GM18499 (cell line): ENCODE measurements at regions not wholly inside any gene's neighbourhood (a gene's known extent, or its start where the extent isn't known, plus 50 kb on each side); places are given as distances from the start of the nearest gene placed in this dataset.

Experiments
- ATAC-seq: cut with Tn5 transposase; IDR thresholded peaks from one replicate; pipeline ENCODE4 v1.9.1; 2021; ENCODE audit warnings: moderate number of reproducible peaks; ENCODE audit not compliant: insufficient read depth, unreplicated experiment

DNA sequence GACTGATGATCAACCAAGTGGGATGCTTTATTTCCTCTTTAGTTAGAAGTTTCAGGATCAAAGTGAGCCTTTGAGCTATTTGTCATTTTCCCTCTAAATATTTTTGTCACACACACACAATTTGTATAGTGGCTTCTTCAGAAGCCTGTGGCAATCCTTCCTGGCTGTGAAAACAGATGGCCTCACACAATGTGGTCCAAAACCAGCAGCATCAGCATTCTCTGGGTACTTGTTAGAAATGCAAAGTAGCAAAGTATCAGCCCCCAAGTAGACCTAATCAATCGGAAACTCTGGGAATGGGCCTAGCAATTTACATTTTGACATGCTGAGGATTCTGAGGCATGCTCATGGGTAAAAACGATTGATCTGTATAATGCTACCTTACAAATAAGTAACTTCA, 115.9 kb downstream of the PAX1 start:
- no peak for ATAC-seq

DNA sequence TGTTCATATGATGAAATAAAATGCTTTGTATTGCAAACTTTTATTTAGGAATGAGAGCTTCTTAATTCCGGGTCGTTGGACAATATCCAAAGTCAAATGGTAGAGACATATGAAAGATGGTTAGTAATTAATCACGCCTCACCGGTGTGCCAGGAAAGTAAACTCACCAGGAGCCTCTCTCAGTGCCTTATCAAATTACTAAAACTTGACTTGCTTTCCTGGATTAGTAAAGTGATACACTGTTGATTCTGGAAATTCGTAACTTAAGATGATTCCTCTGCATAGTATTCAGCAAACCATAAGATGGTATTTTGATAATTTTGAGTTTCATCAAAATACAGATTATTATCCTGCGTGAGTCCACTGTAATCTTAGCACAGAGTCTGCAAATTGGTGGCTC, 115.2 kb downstream of the PAX1 start:
- no peak for ATAC-seq

DNA sequence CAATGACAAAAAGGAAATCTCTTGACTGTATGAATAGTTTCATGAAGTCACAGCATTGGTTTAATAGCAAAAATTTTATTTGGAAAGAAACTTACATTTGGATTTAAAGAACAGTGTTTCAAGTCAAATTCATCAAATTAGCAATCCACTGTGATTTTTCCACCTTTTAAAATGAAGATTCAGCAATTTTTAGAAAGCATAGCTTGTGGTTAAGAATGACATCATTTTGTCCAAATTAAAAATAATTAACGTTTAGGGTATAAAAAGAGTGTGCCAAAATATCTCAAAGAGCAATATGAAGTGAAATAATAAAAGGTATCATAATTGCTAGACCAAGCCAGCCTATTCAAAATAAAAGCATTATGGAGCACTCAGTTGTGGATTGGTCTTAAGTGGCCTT, 114.6 kb downstream of the PAX1 start:
- no peak for ATAC-seq

DNA sequence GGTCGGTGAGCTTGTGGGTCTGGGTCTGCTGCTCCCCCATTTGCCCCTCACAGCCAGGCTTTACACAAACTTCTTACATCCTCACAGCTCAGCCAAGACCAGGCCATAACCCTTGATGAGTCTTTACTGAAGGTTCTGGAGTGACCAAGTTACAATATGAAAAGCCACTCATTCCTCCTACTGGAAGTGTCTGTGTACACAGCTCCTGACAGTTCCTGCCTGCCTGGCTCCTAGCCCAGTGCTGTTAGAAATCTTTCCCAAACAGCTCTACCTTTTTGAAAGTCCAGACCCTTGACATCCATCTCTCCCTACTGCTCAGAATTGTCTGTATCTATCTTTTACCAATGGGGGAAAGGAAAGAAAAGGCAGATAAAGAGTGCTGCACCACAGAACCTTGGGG, 106.9 kb downstream of the PAX1 start:
- ATAC-seq, result no peak

DNA sequence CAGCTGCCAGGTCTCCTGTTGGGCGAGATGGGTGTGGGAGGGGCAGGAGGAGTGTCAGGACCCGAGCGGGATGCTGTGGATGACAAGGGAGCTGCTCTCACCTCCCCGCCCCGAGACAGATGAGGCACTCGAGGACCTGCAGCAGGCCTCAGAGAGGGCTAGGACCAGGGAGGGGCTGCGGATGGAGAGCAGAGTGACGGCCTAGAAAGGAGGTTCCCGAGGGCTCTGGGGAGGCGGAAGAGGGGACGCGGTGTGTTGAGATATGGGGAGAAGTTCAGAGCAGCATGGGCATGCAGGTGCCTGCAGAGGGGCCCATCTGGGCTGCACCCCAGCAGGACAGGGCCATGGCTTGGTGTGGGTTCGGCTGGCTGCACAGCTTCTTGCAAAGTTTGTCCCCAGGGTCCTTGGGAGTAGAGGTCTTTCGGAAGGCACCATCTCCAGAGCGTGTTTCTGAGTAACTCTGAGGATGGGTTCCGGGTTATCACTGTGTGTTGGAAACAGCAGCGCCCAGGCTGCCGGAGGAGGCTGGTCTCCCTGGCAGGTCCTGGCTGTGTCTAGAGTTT, 104.6 kb downstream of the PAX1 start:
- ATAC-seq, result no peak

DNA sequence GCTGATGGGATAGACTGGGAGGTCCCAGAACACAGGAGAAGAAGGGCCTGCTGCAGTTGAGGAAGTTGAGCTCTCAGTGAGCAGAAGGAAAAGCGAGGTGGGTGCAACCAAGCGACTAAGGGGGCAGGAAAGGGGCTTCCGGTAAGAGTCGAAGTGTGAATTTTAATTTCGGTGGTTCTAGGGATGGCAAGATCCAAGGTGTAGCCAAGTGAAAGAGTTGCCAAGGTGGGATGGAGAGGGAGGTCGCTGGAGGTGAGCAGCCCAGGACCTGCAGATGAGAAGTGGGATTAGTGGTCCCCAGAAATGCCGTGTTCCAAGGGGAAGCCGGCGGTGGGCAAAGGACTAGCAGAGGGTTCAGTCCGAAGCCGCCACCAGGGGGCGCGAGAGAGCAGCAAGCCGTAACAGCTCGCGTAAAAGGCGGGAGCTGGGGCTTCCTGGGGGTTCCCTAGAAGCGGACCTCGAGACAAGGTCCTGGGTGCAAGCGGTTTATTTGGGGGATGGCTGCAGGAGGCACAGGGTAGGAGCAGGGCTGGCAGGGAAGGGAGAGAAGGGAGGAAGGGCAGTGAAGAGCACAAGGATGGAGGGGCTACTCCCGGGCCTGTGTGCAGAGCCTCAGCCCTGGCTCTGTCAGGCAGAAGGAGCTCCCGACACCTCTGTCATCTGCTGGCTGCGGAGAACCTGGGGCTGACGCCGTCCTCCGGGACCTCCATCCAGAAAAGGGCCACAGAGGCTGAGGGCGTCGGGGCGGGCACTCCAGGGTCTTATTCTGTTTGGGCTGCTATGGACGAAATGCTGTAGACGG, 103.6 kb downstream of the PAX1 start:
- ATAC-seq, result no peak

DNA sequence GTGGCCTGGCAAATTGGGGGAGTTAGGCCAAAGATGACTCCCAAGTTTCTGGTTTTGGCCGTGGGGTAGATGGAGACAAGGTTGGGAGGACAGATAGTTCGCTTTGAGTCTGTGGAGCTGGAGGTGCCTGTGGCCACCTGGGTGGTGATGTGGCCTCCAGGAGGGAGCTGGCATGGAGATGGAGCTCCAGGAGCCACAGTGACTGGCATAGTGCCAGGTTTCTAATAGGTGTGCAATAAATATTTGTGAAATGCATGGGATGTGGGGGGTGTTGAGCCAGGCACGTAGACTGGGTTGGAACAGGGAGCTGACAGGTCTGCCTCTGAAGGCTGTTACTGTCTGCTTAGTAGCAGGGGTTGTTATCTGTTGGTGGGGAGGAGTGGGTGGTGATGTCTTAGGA, 102.7 kb downstream of the PAX1 start:
- no peak for ATAC-seq

DNA sequence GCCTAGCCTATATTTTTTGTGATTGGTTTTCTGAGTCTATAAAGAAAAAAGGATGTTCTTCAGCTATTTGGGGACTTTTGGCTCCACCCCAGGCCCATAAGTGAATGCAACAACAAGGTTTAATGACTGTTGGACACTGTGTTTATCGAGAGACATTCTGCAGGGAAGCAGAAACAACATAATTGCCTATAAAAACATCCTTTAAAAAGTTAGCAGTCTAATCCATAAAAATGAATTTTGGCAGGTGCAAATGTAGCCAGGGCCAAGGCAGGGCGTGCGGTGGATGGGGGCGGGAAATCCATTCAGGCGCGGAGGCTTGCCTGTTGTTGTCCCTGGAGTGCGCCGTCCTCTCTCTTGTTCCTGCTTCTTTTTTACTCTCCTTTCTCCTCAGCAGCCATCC, 99.3 kb downstream of the PAX1 start:
- ATAC-seq, result no peak

DNA sequence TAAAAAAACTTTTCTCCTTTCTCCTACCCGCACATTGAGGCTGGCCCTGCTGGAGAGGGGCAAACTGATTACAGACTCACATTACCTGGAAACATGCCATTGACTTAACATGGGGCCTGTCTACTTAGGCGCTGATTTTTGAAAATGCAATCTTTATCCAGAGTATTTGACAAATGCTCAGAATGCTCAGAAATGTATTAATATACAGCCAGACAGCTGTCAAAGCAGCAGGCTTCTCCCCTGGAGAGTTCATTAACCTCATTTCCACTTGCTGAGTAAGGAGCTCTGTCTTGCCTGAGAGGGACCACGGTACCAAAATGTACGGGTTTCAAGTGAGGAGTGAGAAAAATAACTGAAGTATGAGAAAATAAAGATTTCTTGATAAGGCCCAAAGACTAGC, 95.7 kb downstream of the PAX1 start:
- no peak for ATAC-seq

DNA sequence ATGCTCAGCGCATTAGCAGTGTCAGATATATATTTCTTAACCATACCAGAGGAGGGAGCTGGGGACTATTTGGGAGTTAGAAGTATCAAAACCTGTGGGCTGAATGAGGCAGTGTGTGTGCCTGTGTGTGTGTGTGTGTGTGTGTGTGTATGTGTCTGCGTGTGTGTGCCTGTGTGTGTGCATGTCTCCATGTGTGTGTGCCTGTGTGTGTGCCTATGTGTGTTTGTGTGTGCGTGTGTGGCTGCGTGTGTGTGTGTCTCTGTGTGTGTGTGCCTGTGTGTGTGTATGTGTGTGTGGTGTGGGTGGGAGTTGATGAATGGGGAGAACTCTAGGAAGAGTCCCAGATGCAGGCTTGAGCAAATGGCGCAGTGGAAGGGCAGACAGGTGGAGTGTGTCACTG, 92.9 kb downstream of the PAX1 start:
- ATAC-seq, result no peak

DNA sequence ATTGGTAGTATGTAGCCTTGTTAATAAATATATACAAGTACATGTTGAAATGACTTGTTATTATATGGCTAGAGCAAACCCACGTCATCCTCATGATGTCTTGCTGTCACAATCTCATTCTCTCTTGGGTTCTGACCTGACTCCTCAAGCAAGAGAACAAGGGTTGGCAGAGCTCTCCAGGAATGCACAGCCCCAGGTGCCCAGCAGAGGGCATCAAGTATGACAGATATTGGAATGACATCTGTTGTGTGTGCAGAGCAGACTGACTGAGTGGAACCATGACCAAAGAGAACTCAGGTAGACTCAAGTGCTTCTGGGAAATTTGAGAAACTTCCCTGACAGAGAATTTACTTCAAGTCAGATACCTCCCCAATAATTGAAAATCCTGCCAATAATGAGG, 90.6 kb downstream of the PAX1 start:
- no peak for ATAC-seq

DNA sequence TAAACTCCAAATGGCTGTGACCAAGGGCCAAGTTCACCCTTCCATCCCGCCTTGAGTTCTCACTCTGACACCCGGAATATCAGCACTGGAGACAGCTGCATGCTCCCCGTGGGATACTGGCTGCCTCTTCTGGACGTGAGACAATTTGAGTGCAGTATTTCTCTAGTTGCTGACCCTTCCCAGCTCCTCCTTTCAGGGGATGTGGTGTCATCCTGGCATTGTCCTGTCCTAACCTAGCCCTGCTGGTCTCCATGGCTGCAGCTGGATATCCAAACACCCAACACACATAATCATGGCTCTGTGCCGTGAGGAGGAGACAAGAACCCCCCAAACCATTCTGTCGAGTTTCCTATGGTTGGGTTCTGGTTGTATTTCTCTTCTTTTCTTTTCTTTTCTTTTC, 82.6 kb downstream of the PAX1 start:
- no peak for ATAC-seq

DNA sequence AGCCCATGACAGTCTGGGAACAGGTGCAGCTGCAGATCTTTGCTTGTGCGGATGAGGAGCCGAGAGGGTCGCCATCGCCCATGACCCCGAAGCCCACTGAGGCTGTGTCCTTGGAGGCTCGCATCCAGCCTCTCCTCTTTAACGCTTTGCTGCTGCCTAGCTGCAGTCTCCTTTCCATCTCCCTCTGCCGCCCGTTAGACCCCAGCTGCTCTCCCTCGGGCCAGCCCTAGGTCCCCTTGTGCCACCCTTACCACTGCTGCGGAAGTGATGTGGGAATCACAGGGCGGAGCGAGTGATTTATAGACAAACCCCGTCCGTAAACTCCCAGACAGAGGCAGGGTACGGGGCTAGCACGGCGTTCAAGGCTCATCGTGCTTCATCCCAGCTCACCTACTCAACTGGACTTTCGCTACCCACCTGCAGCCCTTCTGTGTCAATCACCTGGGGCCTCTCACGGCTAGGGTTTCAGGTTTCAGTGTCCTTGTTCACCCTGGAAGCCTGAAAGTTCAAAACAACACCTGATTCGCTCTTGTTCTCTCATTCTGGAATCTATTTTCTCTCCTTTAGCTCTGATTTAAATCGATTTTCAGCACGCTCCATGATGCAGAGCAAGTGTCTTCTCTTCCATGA, 76.1 kb downstream of the PAX1 start:
- ATAC-seq, result no peak

DNA sequence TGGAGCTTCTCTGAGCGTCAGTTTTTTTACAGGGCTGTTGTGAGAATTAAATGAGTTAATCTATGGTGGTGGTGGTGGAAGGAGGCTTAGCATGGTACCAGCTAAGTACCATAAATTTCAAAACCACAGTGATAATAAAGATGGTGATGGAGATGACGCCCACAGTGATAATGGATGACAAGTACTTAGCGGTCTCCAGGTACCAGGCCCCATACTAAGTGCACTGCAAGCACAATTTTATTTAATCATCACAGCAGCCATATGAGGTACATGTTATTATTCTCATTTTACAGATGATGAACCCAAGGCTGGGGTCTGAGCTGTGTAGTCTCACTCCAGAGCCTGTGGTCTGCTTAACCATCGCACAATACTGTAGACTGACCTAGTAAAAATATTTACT, 75.1 kb downstream of the PAX1 start:
- ATAC-seq, result no peak
